Esophagus mucosa (tissue), 1 donor: ENCODE measurements at regions not wholly inside any gene's neighbourhood (a gene's known extent, or its start where the extent isn't known, plus 50 kb on each side); places are given as distances from the start of the nearest gene placed in this dataset.

Experiments used
- ATAC-seq: fragments of 200-7000 bp; cut with Tn5 transposase; one replicate; pipeline ENCODE4 v1.9.1; 2020
- donor health status: DM: yes; HTN: yes; CAD: no.

DNA sequence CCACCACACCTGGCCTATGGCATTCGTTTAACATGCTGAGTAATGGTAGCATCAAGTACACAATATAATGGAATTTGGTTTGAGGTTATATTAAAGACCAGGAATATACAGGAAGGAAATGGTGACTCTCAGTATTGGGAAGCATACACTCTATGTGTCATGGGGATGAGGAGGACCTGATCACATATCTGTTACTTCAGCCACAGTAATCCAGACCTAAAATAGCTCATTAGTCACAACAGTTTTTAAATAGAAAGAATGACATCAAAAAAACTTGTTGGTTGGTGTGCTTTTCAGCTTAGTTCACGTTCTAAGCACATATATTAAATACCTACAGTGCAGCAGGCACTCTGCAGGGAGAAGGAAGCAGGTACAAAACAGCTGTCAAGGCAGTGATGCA is 52.5 kb upstream of the ATP2C1 start:
- no peak for ATAC-seq

DNA sequence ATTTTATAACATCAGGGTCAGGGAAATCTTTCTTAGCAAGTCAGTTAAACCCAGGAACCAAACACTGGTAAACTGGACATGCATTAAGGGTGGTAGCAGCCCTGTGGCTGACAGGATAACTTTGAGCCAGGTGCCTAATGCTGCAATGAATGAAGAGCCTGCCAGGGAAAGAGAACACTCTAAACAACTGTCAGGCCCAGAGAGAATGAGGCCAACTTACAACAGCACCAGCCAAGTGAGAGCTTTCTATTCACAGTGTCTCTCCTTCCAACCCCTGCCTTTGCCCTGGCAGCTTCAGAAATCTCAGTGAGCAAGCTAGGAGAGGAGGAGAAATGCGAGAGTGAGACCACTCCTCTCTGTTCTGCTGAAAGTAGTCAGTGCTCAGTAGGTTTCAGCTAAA is 50.4 kb upstream of the ATP2C1 start:
- ATAC-seq, result no peak
